Esophagus squamous epithelium (tissue), 4 donors: ENCODE measurements at regions not wholly inside any gene's neighbourhood (a gene's known extent, or its start where the extent isn't known, plus 50 kb on each side); places are given as distances from the start of the nearest gene placed in this dataset.
A peak's percentile ranks its signal among the peaks of the same experiment; 100 is the strongest.

ENCODE experiments used
- CTCF ChIP-seq, 6 experiments: fragments of 450-650 bp in 4 of 6; fragments of 200-600 bp in 2 of 6; sonication (generic) in 2 of 6; IDR thresholded peaks; one replicate each; pipeline ENCODE4 v1.5.1; 2016 to 2019; ENCODE audit warnings: antibody characterized with exemption in 6 of 6, mild to moderate bottlenecking in 4 of 6, moderate library complexity in 4 of 6
- POLR2A ChIP-seq, 4 donors: fragments of 450-650 bp; IDR thresholded peaks; one replicate each; pipeline ENCODE4 v1.6.1; 2017; ENCODE audit warnings: antibody characterized with exemption in 4 of 4, mild to moderate bottlenecking in 4 of 4, moderate library complexity in 3 of 4

- TF ChIP-seq CTCF (IDR thresholded peaks at IDR 0.05) (peak in 3 of 6 experiments; percentile 9 to 45 (median 12)), POLR2A (IDR thresholded peaks at IDR 0.05) (no peak)
Measured at GRCh38 chrX:40922307-40922706, 162.9 kb upstream of the USP9X start.
